Trophoblast cell (in vitro differentiated cells and primary cell): ENCODE measurements at regions not wholly inside any gene's neighbourhood (a gene's known extent, or its start where the extent isn't known, plus 50 kb on each side); places are given as distances from the start of the nearest gene placed in this dataset.

Experiments used
- DNase-seq, 2 donors: peaks; one replicate each; pipeline ENCODE4 v3.0.0-alpha.2; 2016
- H2AFZ ChIP-seq: 2 replicates; pipeline ENCODE4 v1.6.1; 2013; ENCODE audit warnings: low read length, moderate library complexity, mild to moderate bottlenecking; ENCODE audit not compliant: insufficient read depth, poor library complexity
- H2AK5ac ChIP-seq: 2 replicates; pipeline ENCODE4 v1.6.1; 2013; ENCODE audit warnings: mild to moderate bottlenecking, low read length
- H2BK120ac ChIP-seq: 2 replicates; pipeline ENCODE4 v1.6.1; 2013; ENCODE audit warnings: low read length, mild to moderate bottlenecking, moderate library complexity; ENCODE audit not compliant: insufficient read depth, poor library complexity
- H2BK12ac ChIP-seq: 2 replicates; pipeline ENCODE4 v1.6.1; 2013; ENCODE audit warnings: mild to moderate bottlenecking, low read length, moderate library complexity
- H2BK5ac ChIP-seq: 2 replicates; pipeline ENCODE4 v1.6.1; 2013; ENCODE audit warnings: low read length, low read depth, moderate library complexity, mild to moderate bottlenecking; ENCODE audit not compliant: poor library complexity
- H3K14ac ChIP-seq: 2 replicates; pipeline ENCODE4 v1.6.1; 2013; ENCODE audit warnings: mild to moderate bottlenecking, low read length
- H3K18ac ChIP-seq: 2 replicates; pipeline ENCODE4 v1.6.1; 2013; ENCODE audit warnings: mild to moderate bottlenecking, low read length
- H3K23ac ChIP-seq: 2 replicates; pipeline ENCODE4 v1.6.1; 2013; ENCODE audit warnings: low read length
- H3K27ac ChIP-seq: 2 replicates; pipeline ENCODE4 v1.5.1; 2013; ENCODE audit warnings: low read depth, mild to moderate bottlenecking, inconsistent platforms, low read length, moderate library complexity
- H3K27me3 ChIP-seq: 2 replicates; pipeline ENCODE4 v1.6.1; 2013; ENCODE audit warnings: inconsistent platforms, mild to moderate bottlenecking, low read length, moderate library complexity; ENCODE audit not compliant: insufficient read depth
- H3K36me3 ChIP-seq, 2 experiments: 1 replicate in 1 of 2; 2 replicates in 1 of 2; pipeline ENCODE4 v1.6.1; 2013; ENCODE audit warnings: low read length in 2 of 2, mild to moderate bottlenecking in 2 of 2, moderate library complexity in 1 of 2; ENCODE audit not compliant: insufficient read depth in 2 of 2, control insufficient read depth in 1 of 2
- H3K4ac ChIP-seq: 2 replicates; pipeline ENCODE4 v1.6.1; 2013; ENCODE audit warnings: low read depth, mild to moderate bottlenecking, low read length, moderate library complexity
- H3K4me1 ChIP-seq, 2 experiments: 1 replicate in 1 of 2; 2 replicates in 1 of 2; pipeline ENCODE4 v1.6.1; 2013; ENCODE audit warnings: low read length in 2 of 2, mild to moderate bottlenecking in 2 of 2, moderate library complexity in 1 of 2; ENCODE audit not compliant: insufficient read depth in 2 of 2, control insufficient read depth in 1 of 2
- H3K4me2 ChIP-seq: 2 replicates; pipeline ENCODE4 v1.6.1; 2013; ENCODE audit warnings: inconsistent platforms, mild to moderate bottlenecking, low read length, moderate library complexity
- H3K4me3 ChIP-seq: 2 replicates; pipeline ENCODE4 v1.5.1; 2013; ENCODE audit warnings: mild to moderate bottlenecking, low read depth, low read length, inconsistent platforms
- H3K79me1 ChIP-seq: one replicate; pipeline ENCODE4 v1.6.1; 2013; ENCODE audit warnings: low read length
- H3K79me2 ChIP-seq: 2 replicates; pipeline ENCODE4 v1.6.1; 2013; ENCODE audit warnings: low read length, mild to moderate bottlenecking; ENCODE audit not compliant: control insufficient read depth, insufficient read depth, poor library complexity
- H3K9ac ChIP-seq: 2 replicates; pipeline ENCODE4 v1.6.1; 2013; ENCODE audit warnings: mild to moderate bottlenecking, low read length
- H3K9me3 ChIP-seq: 2 replicates; pipeline ENCODE4 v1.6.1; 2013; ENCODE audit warnings: low read depth, mild to moderate bottlenecking, control low read depth, inconsistent platforms, low read length; ENCODE audit not compliant: insufficient read depth
- H4K12ac ChIP-seq: 2 replicates; pipeline ENCODE4 v1.6.1; 2013; ENCODE audit warnings: low read depth, mild to moderate bottlenecking, low read length, moderate library complexity
- H4K8ac ChIP-seq: 2 replicates; pipeline ENCODE4 v1.6.1; 2013; ENCODE audit warnings: low read depth, mild to moderate bottlenecking, low read length, moderate library complexity
- H4K91ac ChIP-seq: one replicate; pipeline ENCODE4 v1.6.1; 2013; ENCODE audit warnings: low read depth, mild to moderate bottlenecking, low read length, moderate library complexity
- WGBS: extraction: QIAGEN DNeasy Blood & Tissue Kit; methylation state at CpG from one replicate; pipeline ENCODE4 v1.1.7; 2013; ENCODE audit warnings: missing lambda C conversion rate; ENCODE audit not compliant: insufficient read length, insufficient coverage; ENCODE audit errors: extremely low coverage; 5-methylcytosine and 5-hydroxymethylcytosine counted together

- no peaks in the 10 kb centered on the region for H3K36me3 ChIP-seq
- no peak overlapping the region for H3K4me2 ChIP-seq
- no peak overlapping the region for H2AFZ ChIP-seq
- no peak overlapping the region for H3K4me3 ChIP-seq
- H2AK5ac ChIP-seq, result peak overlapping the region; percentile 85
- H2BK5ac ChIP-seq, result peak overlapping the region; percentile 43
- H4K12ac ChIP-seq, result peak overlapping the region; percentile 64
- H3K79me2 ChIP-seq, result peaks cover 2% of the 10 kb centered on the region
- H3K27me3 ChIP-seq, result no peaks in the 10 kb centered on the region
- WGBS, result no CpG with 5 or more reads among the region's 3 CpGs
- H2BK120ac ChIP-seq, result peak overlapping the region; percentile 96
- no peak overlapping the region for H3K9ac ChIP-seq
- H3K9me3 ChIP-seq, result no peaks in the 10 kb centered on the region
- H3K23ac ChIP-seq, result no peak overlapping the region
- H3K27ac ChIP-seq, result peak overlapping the region; percentile 60
- peak overlapping the region; percentile 48 for H3K4ac ChIP-seq
- H2BK12ac ChIP-seq, result peak overlapping the region; percentile 39
- H3K14ac ChIP-seq, result peak overlapping the region; percentile 85
- H3K18ac ChIP-seq, result peak overlapping the region; percentile 72
- peak overlapping the region; percentile 86 for H4K8ac ChIP-seq
- DNase-seq, result no peak
- peaks cover 20 to 28% of the 10 kb centered on the region in 2 experiments for H3K4me1 ChIP-seq
- peak overlapping the region; percentile 85 for H4K91ac ChIP-seq
- H3K79me1 ChIP-seq, result peaks cover 37% of the 10 kb centered on the region
These were observed 246.0 kb downstream of the ENC1 start for GRCh38 chr5:74394528-74394915.

- H2BK5ac ChIP-seq, result peak overlapping the region; percentile 60
- H4K8ac ChIP-seq, result no peak overlapping the region
- no peaks in the 10 kb centered on the region for H3K9me3 ChIP-seq
- no peak overlapping the region for H3K18ac ChIP-seq
- no peak overlapping the region for H3K4ac ChIP-seq
- H3K4me1 ChIP-seq, result peaks cover 20 to 28% of the 10 kb centered on the region in 2 experiments
- H2BK120ac ChIP-seq, result peak overlapping the region; percentile 74
- H2AFZ ChIP-seq, result no peak overlapping the region
- no peaks in the 10 kb centered on the region for H3K27me3 ChIP-seq
- no CpG with 5 or more reads among the region's 3 CpGs for WGBS
- H3K4me3 ChIP-seq, result no peak overlapping the region
- H2BK12ac ChIP-seq, result no peak overlapping the region
- H3K14ac ChIP-seq, result no peak overlapping the region
- H4K91ac ChIP-seq, result no peak overlapping the region
- H3K79me2 ChIP-seq, result peaks cover 2% of the 10 kb centered on the region
- no peak overlapping the region for H4K12ac ChIP-seq
- no peak overlapping the region for H3K9ac ChIP-seq
- no peak for DNase-seq
- H3K79me1 ChIP-seq, result peaks cover 33% of the 10 kb centered on the region
- no peak overlapping the region for H3K27ac ChIP-seq
- no peaks in the 10 kb centered on the region for H3K36me3 ChIP-seq
- no peak overlapping the region for H2AK5ac ChIP-seq
- no peak overlapping the region for H3K23ac ChIP-seq
- H3K4me2 ChIP-seq, result no peak overlapping the region
These were observed 246.6 kb downstream of the ENC1 start for GRCh38 chr5:74393943-74394342.

- peak overlapping the region; percentile 61 for H4K91ac ChIP-seq
- peak overlapping the region; percentile 72 for H3K14ac ChIP-seq
- no peak overlapping the region for H3K4me3 ChIP-seq
- H2BK5ac ChIP-seq, result peak overlapping the region; percentile 65
- H3K4me1 ChIP-seq, result peaks cover 20 to 26% of the 10 kb centered on the region in 2 experiments
- H3K27me3 ChIP-seq, result no peaks in the 10 kb centered on the region
- peak overlapping the region; percentile 16 for H3K18ac ChIP-seq
- no peak overlapping the region for H4K8ac ChIP-seq
- H3K23ac ChIP-seq, result no peak overlapping the region
- H3K9me3 ChIP-seq, result no peaks in the 10 kb centered on the region
- H2BK12ac ChIP-seq, result peak overlapping the region; percentile 92
- no peak overlapping the region for H3K4ac ChIP-seq
- H3K79me1 ChIP-seq, result peaks cover 32% of the 10 kb centered on the region
- H3K27ac ChIP-seq, result peak overlapping the region; percentile 78
- H3K36me3 ChIP-seq, result no peaks in the 10 kb centered on the region
- no peak overlapping the region for H4K12ac ChIP-seq
- peak overlapping the region; percentile 69 for H2BK120ac ChIP-seq
- H3K4me2 ChIP-seq, result no peak overlapping the region
- no peak overlapping the region for H3K9ac ChIP-seq
- no peak overlapping the region for H2AFZ ChIP-seq
- DNase-seq, result peak in 1 of 2 donors; percentile 75
- no peak overlapping the region for H2AK5ac ChIP-seq
- H3K79me2 ChIP-seq, result peaks cover 2% of the 10 kb centered on the region
- no CpG with 5 or more reads among the region's 3 CpGs for whole genome bisulfite sequencing
These were observed 247.7 kb downstream of the ENC1 start for GRCh38 chr5:74392711-74393351.

- Histone ChIP-seq H3K4ac (no peak overlapping the region), H2BK5ac (peak overlapping the region; percentile 67), H3K18ac (no peak overlapping the region), H2AFZ (no peak overlapping the region), H3K14ac (no peak overlapping the region), H2BK12ac (peak overlapping the region; percentile 84), H3K27ac (no peak overlapping the region), H3K9me3 (no peaks in the 10 kb centered on the region), H3K9ac (no peak overlapping the region), H3K36me3 (no peaks in the 10 kb centered on the region), H3K4me3 (no peak overlapping the region), H2BK120ac (peak overlapping the region; percentile 55), H3K27me3 (no peaks in the 10 kb centered on the region), H3K4me1 (peaks cover 20 to 26% of the 10 kb centered on the region in 2 experiments), H3K79me2 (peaks cover 2% of the 10 kb centered on the region), H3K79me1 (peaks cover 30% of the 10 kb centered on the region), H2AK5ac (no peak overlapping the region), H4K8ac (no peak overlapping the region), H3K4me2 (no peak overlapping the region), H3K23ac (no peak overlapping the region), H4K91ac (no peak overlapping the region), H4K12ac (no peak overlapping the region)
- no CpG with 5 or more reads among the region's 3 CpGs for WGBS
- peak in 1 of 2 donors; percentile 34 for DNase-seq
These were observed 249.1 kb downstream of the ENC1 start for GRCh38 chr5:74391410-74391809.
